K562 (cell line): ENCODE measurements at regions not wholly inside any gene's neighbourhood (a gene's known extent, or its start where the extent isn't known, plus 50 kb on each side); places are given as distances from the start of the nearest gene placed in this dataset.
"Not testable (repeated sequence)": the region's sequence is repeated elsewhere in the genome, so short reads cannot be mapped to it uniquely, and the experiment has no call there.

Source experiments
- CTCF ChIP-seq, 3 experiments: IDR thresholded peaks in 2 of 3; conservative IDR thresholded peaks in 1 of 3; 2 replicates each; pipeline ENCODE4 v1.5.1; 2011 to 2012; ENCODE audit warnings: low read length in 3 of 3, mild to moderate bottlenecking in 3 of 3, control low read depth in 2 of 3, improper control_type of control experiment in 1 of 3, inconsistent platforms in 1 of 3, low read depth in 1 of 3, mixed read lengths in 1 of 3, moderate library complexity in 1 of 3; ENCODE audit not compliant: insufficient read depth in 2 of 3
- ETV6 ChIP-seq, 3 experiments: fragments of 150-350 bp in 1 of 3; sonication (generic) in 1 of 3; formaldehyde crosslinking in 1 of 3; IDR thresholded peaks; 2 replicates each; pipeline versions ENCODE4 v1.6.1 to v1.8.0; 2014 to 2022; ENCODE audit warnings: borderline replicate concordance in 2 of 3, low read depth in 2 of 3, antibody characterized with exemption in 1 of 3, low read length in 1 of 3, mild to moderate bottlenecking in 1 of 3, missing genetic modification reagents in 1 of 3
- TFAP4 ChIP-seq: sonication (generic); formaldehyde crosslinking; IDR thresholded peaks from 2 replicates; pipeline ENCODE4 v1.8.0; 2022; ENCODE audit warnings: missing genetic modification reagents, mild to moderate bottlenecking, moderate library complexity, borderline replicate concordance

- TF ChIP-seq ETV6 (IDR thresholded peaks at IDR 0.05; ENCODE audit: borderline replicate concordance in 1 of 2, low read depth in 2 of 2, low read length in 1 of 2); ETV6 (CRISPR knock-in tag; IDR thresholded peaks at IDR 0.05; ENCODE audit: borderline replicate concordance); TFAP4 (CRISPR knock-in tag): not testable (repeated sequence)
- TF ChIP-seq CTCF (IDR thresholded peaks at IDR 0.05 in 2 of 3, conservative IDR thresholded peaks at IDR 0.05 in 1 of 3; ENCODE audit: insufficient read depth in 2 of 3, low read depth in 1 of 3, low read length in 3 of 3): 0 out of 6 replicates have a peak, but pooled peaks of 2 of the 3 experiments have one; percentile 17 to 20
These were observed 124.2 kb upstream of the RAP1B start for GRCh38 chr12:68486449-68486848.
